ENCODE measurements at regions not wholly inside any gene's neighbourhood (a gene's known extent, or its start where the extent isn't known, plus 50 kb on each side); places are given as distances from the start of the nearest gene placed in this dataset.
"Not testable (repeated sequence)": the region's sequence is repeated elsewhere in the genome, so short reads cannot be mapped to it uniquely, and the experiment has no call there.

GRCh38 chr9:135348076-135348787 lies 131.3 kb upstream of the PPP1R26 start:
- no peak for FAIRE-seq
- DNase-seq (ENCODE audit: low spot score in 2 of 2) = no peak

DNA sequence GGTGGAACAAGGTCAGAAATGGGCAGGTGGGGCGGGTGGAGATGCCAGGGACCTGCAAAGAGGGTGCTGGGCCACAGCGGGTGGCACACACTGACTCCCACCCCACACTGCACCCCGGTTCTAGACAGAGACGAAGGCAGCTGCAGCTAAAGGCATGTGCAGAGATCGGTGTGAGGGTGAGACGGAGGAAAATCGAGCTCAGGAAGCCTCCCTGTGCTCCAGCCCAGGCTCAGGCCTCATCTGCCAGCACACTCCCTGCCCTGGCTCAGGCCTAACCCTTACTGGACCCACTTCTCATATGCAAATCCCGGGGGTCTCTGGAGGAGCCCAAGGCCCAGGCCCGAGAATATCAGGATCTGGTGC lies 130.8 kb upstream of the PPP1R26 start:
- no peak for DNase-seq (ENCODE audit: low spot score in 2 of 2)
- no peak for FAIRE-seq

GRCh38 chr9:135349212-135350002 lies 130.2 kb upstream of the PPP1R26 start:
- DNase-seq (ENCODE audit: low spot score in 2 of 2) (no peak), FAIRE-seq (no peak)

GRCh38 chr9:135350003-135350315 lies 129.6 kb upstream of the PPP1R26 start:
- DNase-seq (ENCODE audit: low spot score in 2 of 2) (no peak), FAIRE-seq (no peak)

DNA sequence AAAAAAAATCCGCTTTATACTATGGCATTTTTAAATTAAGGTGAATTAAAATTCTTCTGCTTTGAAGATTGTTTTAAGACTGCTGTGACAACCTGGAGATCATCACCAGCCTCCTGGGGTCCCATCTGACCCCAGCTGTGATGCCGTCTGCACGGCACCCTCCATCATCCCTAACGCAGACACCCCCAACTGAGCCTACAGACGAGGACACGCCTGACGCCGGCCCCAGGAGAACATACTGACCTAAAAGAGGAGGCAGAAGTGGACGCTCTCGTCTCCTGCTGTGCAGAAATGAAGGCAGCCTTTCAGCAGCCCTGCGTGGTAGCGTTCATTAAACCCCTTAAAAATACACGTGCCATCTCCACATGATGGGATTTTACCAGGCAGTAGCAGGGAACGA lies 125.6 kb upstream of the PPP1R26 start:
- no peak for FAIRE-seq
- no peak for DNase-seq (ENCODE audit: low spot score in 2 of 2)

GRCh38 chr9:135355521-135356011 lies 124.0 kb upstream of the PPP1R26 start:
- FAIRE-seq = no peak
- DNase-seq (ENCODE audit: low spot score in 2 of 2) = no peak

DNA sequence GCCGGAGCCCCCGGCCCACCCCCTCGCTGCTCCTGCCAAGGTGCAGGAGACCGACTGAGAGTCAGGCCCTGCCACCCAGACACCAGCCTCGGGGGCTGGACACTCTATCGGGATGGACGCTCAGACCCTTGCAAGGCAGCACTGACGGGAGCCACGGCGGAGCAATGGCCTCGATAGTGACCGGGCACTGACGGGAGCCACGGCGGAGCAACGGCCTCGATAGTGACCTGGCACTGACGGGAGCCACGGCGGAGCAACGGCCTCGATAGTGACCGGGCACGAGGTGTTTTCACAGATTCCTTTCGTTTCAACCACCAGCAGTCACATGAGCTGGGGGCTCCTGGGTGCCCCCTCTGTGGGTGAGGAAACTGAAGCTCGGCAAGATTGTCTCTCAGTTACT lies 123.6 kb upstream of the PPP1R26 start:
- no peak for DNase-seq (ENCODE audit: low spot score in 2 of 2)

DNA sequence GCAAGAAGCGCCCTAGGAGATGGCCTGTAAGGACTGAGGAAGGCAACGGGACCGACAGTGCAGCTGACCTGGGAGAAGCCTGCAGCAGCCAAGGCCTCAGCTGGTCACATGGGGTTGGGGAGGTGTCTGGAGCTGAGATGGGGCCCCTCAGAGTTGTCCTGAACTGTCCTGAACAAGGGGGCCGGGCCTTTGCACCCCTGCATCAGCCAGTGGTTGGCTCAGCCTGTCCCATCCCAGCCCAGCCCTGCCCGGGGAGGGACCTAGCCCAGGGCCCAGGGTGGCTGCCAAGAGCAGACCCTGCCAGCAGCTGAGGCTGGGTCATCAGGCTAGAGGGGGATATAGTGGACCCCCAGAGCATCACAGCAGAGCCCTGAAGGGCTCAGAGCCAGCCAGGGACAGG lies 122.8 kb upstream of the PPP1R26 start:
- DNase-seq (ENCODE audit: low spot score in 2 of 2) = no peak
- no peak for FAIRE-seq

More for the DNA sequence above, 123.6 kb upstream of the PPP1R26 start:
- no peak for FAIRE-seq

- no peak for DNase-seq (ENCODE audit: low spot score in 2 of 2)
- FAIRE-seq = no peak
Observed at GRCh38 chr9:135357863-135358551, 121.6 kb upstream of the PPP1R26 start.

GRCh38 chr9:135358552-135358940 lies 121.0 kb upstream of the PPP1R26 start:
- FAIRE-seq = no peak
- DNase-seq (ENCODE audit: low spot score in 2 of 2) = no peak

DNA sequence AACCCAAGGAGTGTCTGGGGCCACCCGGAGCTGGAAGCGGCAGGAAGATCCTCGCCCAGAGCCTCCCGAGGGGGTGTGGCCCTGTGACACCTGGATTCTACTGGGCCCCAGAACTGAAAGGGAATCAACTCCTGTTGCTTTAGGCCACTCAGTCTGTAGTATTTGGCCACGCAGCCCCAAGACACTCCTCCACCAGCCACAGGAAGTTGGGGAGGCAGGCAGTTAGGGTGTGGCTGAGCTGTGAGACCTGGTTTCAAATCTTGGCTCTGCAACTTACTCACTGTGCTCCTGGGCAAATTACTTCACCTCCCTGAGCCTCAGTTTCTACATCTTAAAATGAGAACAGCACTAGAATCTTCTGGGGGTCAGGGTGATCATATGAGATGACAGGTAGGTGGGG lies 119.8 kb upstream of the PPP1R26 start:
- DNase-seq (ENCODE audit: low spot score in 2 of 2) (no peak), FAIRE-seq (no peak)

DNA sequence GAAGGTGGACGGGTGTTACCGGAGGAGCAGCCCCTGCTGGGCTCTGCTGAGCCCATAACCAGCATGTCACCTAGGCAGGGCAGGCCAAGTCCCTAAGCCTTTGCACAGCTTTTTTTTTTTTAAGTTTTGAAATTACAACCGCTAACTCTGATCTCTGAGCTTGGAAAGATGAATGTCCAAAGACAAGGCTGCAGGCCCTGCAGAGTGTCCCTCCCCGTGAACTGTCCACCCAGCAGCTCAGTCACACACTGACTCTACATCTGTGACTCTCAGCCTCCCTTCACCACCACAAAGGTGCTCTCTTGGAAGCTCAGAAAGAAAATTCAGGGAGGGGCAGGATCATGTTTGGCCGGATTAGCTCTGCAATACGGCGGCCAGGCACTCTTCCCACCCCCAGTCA lies 119.0 kb upstream of the PPP1R26 start:
- DNase-seq (ENCODE audit: low spot score in 2 of 2) = no peak
- FAIRE-seq = no peak

- not testable (repeated sequence) for DNase-seq (ENCODE audit: low spot score in 2 of 2); FAIRE-seq
Observed at GRCh38 chr9:135361668-135362067, 117.9 kb upstream of the PPP1R26 start.

- FAIRE-seq = no peak
- no peak for DNase-seq (ENCODE audit: low spot score in 2 of 2)
Observed at GRCh38 chr9:135363596-135363995, 116.0 kb upstream of the PPP1R26 start.

- FAIRE-seq (no peak), DNase-seq (ENCODE audit: low spot score in 2 of 2) (no peak)
Observed at GRCh38 chr9:135365013-135365768, 114.4 kb upstream of the PPP1R26 start.

- DNase-seq (ENCODE audit: low spot score in 2 of 2) = no peak
- FAIRE-seq = no peak
Observed at GRCh38 chr9:135366104-135366503, 113.5 kb upstream of the PPP1R26 start.

DNA sequence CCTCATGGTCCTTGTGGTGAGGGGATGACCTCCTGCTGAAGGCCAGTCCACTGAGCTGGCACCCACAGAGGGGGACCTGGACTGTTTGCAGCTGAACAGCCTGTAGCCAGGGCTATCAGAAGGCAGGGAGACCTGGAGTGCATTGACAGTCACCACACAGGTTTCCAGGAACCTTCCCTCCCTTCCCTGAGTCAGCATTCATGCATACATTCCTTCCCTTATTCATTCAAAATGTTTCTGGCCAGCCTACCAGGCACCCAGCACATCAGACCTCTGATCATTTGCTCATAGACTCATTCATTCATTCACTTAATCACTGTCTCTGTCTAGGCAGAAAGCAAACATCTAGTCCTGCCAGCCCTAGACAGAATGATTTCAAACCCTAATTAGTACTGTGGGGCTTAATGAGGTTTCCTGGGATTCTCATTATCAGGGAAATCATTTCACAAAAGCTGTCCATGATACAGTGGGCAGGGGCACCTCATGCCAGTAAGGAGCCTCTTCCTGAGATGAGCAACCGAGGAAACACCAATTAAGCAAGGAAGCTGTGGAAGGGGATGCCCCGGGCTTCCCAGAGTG lies 110.1 kb upstream of the PPP1R26 start:
- FAIRE-seq (no peak), DNase-seq (ENCODE audit: low spot score in 2 of 2) (no peak)

- FAIRE-seq (no peak), DNase-seq (ENCODE audit: low spot score in 2 of 2) (no peak)
Observed at GRCh38 chr9:135370411-135371375, 108.9 kb upstream of the PPP1R26 start.

DNA sequence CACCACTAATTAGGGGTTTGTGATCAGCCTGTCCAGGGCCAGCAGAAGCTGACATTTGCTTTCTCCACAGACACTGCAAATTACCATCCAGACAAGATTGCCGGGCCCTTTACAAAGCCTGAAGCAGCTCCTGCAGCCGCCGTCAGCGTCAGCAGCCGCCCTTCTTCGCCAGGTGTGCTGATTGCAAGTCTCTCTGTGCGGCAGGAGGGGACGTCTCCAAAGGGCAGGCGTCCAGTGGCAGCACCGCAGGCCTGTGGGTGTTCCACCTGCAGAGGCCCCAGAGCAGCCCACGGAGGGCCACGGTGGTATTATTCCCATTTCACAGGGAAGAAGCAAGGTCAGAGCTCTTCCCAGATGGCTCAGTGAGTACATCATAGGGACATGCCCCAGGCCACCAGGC lies 108.0 kb upstream of the PPP1R26 start:
- no peak for DNase-seq (ENCODE audit: low spot score in 2 of 2)
- FAIRE-seq = no peak
